Vagina (tissue), 2 donors: ENCODE measurements at regions not wholly inside any gene's neighbourhood (a gene's known extent, or its start where the extent isn't known, plus 50 kb on each side); places are given as distances from the start of the nearest gene placed in this dataset.
"Not testable (repeated sequence)": the region's sequence is repeated elsewhere in the genome, so short reads cannot be mapped to it uniquely, and the experiment has no call there.

Experiments
- POLR2A ChIP-seq, 2 donors: fragments of 450-650 bp; IDR thresholded peaks; one replicate each; pipeline ENCODE4 v1.6.1; 2017; ENCODE audit warnings: antibody characterized with exemption in 2 of 2, mild to moderate bottlenecking in 2 of 2, moderate library complexity in 2 of 2
- POLR2AphosphoS5 ChIP-seq, 2 donors: sonication (generic); formaldehyde crosslinking; IDR thresholded peaks; one replicate each; pipeline ENCODE4 v1.9.0; 2017; ENCODE audit warnings: antibody characterized with exemption in 2 of 2, mild to moderate bottlenecking in 2 of 2, low read depth in 1 of 2; ENCODE audit not compliant: insufficient read depth in 1 of 2
- TF ChIP-seq, protein P1 (sequence below), 3 experiments: fragments of 450-650 bp in 2 of 3; fragments of 200-600 bp in 1 of 3; sonication (generic) in 1 of 3; IDR thresholded peaks; one replicate each; pipeline ENCODE4 v1.5.1; 2017 to 2019; ENCODE audit warnings: antibody characterized with exemption in 3 of 3, mild to moderate bottlenecking in 2 of 3, moderate library complexity in 2 of 3

DNA sequence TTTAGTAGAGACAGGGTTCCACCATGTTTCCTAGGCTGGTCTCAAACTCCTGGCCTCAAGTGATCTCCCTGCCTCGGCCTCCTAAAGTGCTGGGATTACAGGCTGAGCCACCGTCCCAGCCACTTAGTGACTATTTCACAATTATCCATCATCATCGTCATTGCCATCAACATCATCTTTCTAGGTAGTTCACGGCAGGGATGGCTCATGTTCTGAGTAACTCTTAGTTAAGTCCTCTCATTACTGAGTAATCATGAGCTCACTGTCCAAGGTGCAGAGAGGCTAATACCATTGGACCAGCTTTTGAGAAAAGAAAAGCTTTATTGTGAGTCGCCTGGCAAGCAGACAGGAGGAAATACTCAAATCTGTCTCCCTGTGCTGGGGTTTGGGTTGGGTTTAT lies 108.6 kb upstream of the PRSS12 start:
- TF ChIP-seq, protein P1, sequence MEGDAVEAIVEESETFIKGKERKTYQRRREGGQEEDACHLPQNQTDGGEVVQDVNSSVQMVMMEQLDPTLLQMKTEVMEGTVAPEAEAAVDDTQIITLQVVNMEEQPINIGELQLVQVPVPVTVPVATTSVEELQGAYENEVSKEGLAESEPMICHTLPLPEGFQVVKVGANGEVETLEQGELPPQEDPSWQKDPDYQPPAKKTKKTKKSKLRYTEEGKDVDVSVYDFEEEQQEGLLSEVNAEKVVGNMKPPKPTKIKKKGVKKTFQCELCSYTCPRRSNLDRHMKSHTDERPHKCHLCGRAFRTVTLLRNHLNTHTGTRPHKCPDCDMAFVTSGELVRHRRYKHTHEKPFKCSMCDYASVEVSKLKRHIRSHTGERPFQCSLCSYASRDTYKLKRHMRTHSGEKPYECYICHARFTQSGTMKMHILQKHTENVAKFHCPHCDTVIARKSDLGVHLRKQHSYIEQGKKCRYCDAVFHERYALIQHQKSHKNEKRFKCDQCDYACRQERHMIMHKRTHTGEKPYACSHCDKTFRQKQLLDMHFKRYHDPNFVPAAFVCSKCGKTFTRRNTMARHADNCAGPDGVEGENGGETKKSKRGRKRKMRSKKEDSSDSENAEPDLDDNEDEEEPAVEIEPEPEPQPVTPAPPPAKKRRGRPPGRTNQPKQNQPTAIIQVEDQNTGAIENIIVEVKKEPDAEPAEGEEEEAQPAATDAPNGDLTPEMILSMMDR (IDR thresholded peaks at IDR 0.05): not testable (repeated sequence)
- not testable (repeated sequence) for TF ChIP-seq POLR2A (IDR thresholded peaks at IDR 0.05); POLR2AphosphoS5 (IDR thresholded peaks at IDR 0.05; ENCODE audit: insufficient read depth in 1 of 2, low read depth in 1 of 2)
